IMR-90 (cell line): ENCODE measurements at regions not wholly inside any gene's neighbourhood (a gene's known extent, or its start where the extent isn't known, plus 50 kb on each side); places are given as distances from the start of the nearest gene placed in this dataset.

Experiments used
- ATAC-seq: fragments of 200-7000 bp; cut with Tn5 transposase; 2 replicates; pipeline ENCODE4 v1.9.1; 2020; ENCODE audit warnings: low read depth, mild to moderate bottlenecking, moderate library complexity
- BruUV-seq: library from RNA; stranded (reverse); fragments of 400-500 nt; replicated peaks from 2 replicates; lab custom pipeline; 2021; lab: Mats Ljungman, UMichigan
- CTCF ChIA-PET: fragments of 300-600 bp; formaldehyde crosslinking; extraction: SDS; loops from one replicate; lab custom pipeline; 2021; ENCODE audit warnings: antibody characterized with exemption; lab: Yijun Ruan, JAX
- POLR2A ChIA-PET: fragments of 300-600 bp; sonication (Branson Sonifier 250); formaldehyde crosslinking; loops from one replicate; lab custom pipeline; 2022; ENCODE audit warnings: antibody characterized with exemption; ENCODE audit not compliant: unreplicated experiment; lab: Charles Lee
- DNase-seq: peaks from one replicate; pipeline ENCODE4 v3.0.0; 2013
- H2AFZ ChIP-seq: replicated peaks from 2 replicates; pipeline ENCODE3; 2013; ENCODE audit warnings: low read length, mild to moderate bottlenecking; ENCODE audit not compliant: poor library complexity
- H2AK5ac ChIP-seq: 2 replicates; pipeline ENCODE4 v1.6.1; 2013; ENCODE audit warnings: low read depth, low read length, inconsistent platforms
- H2AK9ac ChIP-seq: replicated peaks from 2 replicates; pipeline ENCODE3; 2013; ENCODE audit warnings: mild to moderate bottlenecking, low read depth, low read length, moderate library complexity; ENCODE audit not compliant: poor library complexity
- H2BK120ac ChIP-seq: 2 replicates; pipeline ENCODE4 v1.6.1; 2013; ENCODE audit warnings: low read depth, low read length, inconsistent platforms
- H2BK15ac ChIP-seq: 3 replicates; pipeline ENCODE4 v1.6.1; 2013; ENCODE audit warnings: low read depth, low read length, inconsistent platforms
- H2BK20ac ChIP-seq: 2 replicates; pipeline ENCODE4 v1.6.1; 2013; ENCODE audit warnings: low read depth, mild to moderate bottlenecking, inconsistent platforms, low read length, moderate library complexity
- H2BK5ac ChIP-seq: 2 replicates; pipeline ENCODE4 v1.6.1; 2013; ENCODE audit warnings: mild to moderate bottlenecking, low read depth, low read length, inconsistent platforms; ENCODE audit not compliant: poor library complexity, severe bottlenecking
- H3K14ac ChIP-seq: replicated peaks from 2 replicates; pipeline ENCODE4 v1.6.1; 2013; ENCODE audit warnings: low read depth, low read length, inconsistent platforms
- H3K18ac ChIP-seq: 2 replicates; pipeline ENCODE4 v1.6.1; 2013; ENCODE audit warnings: low read depth, low read length, control low read depth
- H3K23ac ChIP-seq: 2 replicates; pipeline ENCODE4 v1.6.1; 2013; ENCODE audit warnings: low read depth, low read length, inconsistent platforms
- H3K27ac ChIP-seq: 2 replicates; pipeline ENCODE4 v1.5.1; 2013; ENCODE audit warnings: mild to moderate bottlenecking, control low read depth, low read length; ENCODE audit not compliant: insufficient read depth
- H3K27me3 ChIP-seq: 2 replicates; pipeline ENCODE4 v1.6.1; 2013; ENCODE audit warnings: low read length; ENCODE audit not compliant: control insufficient read depth, insufficient read depth
- H3K36me3 ChIP-seq: 2 replicates; pipeline ENCODE4 v1.6.1; 2013; ENCODE audit warnings: low read length, mixed read lengths; ENCODE audit not compliant: control insufficient read depth, insufficient read depth
- H3K4ac ChIP-seq: 2 replicates; pipeline ENCODE4 v1.6.1; 2013; ENCODE audit warnings: low read depth, low read length, inconsistent platforms
- H3K4me1 ChIP-seq: 2 replicates; pipeline ENCODE4 v1.6.1; 2013; ENCODE audit warnings: low read length, mixed read lengths; ENCODE audit not compliant: control insufficient read depth, insufficient read depth
- H3K4me2 ChIP-seq: 2 replicates; pipeline ENCODE4 v1.6.1; 2013; ENCODE audit warnings: low read depth, mild to moderate bottlenecking, control low read depth, low read length, moderate library complexity
- H3K4me3 ChIP-seq: 2 replicates; pipeline ENCODE4 v1.5.1; 2013; ENCODE audit warnings: low read depth, mild to moderate bottlenecking, control low read depth, low read length, moderate library complexity; ENCODE audit not compliant: insufficient read depth
- H3K56ac ChIP-seq: 2 replicates; pipeline ENCODE4 v1.6.1; 2013; ENCODE audit warnings: low read length, inconsistent platforms; ENCODE audit not compliant: insufficient read depth; ENCODE audit errors: extremely low read depth
- H3K79me1 ChIP-seq, 2 experiments: 2 replicates each; pipeline ENCODE4 v1.6.1; 2013; ENCODE audit warnings: low read length in 2 of 2, inconsistent platforms in 1 of 2, low read depth in 1 of 2
- H3K9ac ChIP-seq: 2 replicates; pipeline ENCODE4 v1.6.1; 2013; ENCODE audit warnings: low read depth, low read length, control low read depth
- H3K9me1 ChIP-seq: 2 replicates; pipeline ENCODE4 v1.6.1; 2013; ENCODE audit warnings: low read length, inconsistent platforms; ENCODE audit not compliant: insufficient read depth
- H3K9me3 ChIP-seq: 2 replicates; pipeline ENCODE4 v1.6.1; 2013; ENCODE audit warnings: low read length; ENCODE audit not compliant: control insufficient read depth, insufficient read depth
- H4K20me1 ChIP-seq: 2 replicates; pipeline ENCODE4 v1.6.1; 2013; ENCODE audit warnings: low read length, inconsistent platforms; ENCODE audit not compliant: insufficient read depth
- H4K5ac ChIP-seq: 2 replicates; pipeline ENCODE4 v1.6.1; 2013; ENCODE audit warnings: mild to moderate bottlenecking, low read depth, low read length, control low read depth
- H4K8ac ChIP-seq, 2 experiments: 2 replicates each; pipeline ENCODE4 v1.6.1; 2013; ENCODE audit warnings: low read depth in 2 of 2, low read length in 2 of 2, control low read depth in 1 of 2, inconsistent platforms in 1 of 2
- H4K91ac ChIP-seq: 2 replicates; pipeline ENCODE4 v1.6.1; 2013; ENCODE audit warnings: low read depth, low read length, inconsistent platforms; ENCODE audit not compliant: insufficient read depth
- BHLHE40 ChIP-seq: fragments of 150-350 bp; IDR thresholded peaks from 2 replicates; pipeline ENCODE4 v1.6.1; 2016; ENCODE audit warnings: mild to moderate bottlenecking, low read depth, low read length
- CTCF ChIP-seq: conservative IDR thresholded peaks from 2 replicates; pipeline ENCODE4 v1.5.1; 2012; ENCODE audit warnings: mild to moderate bottlenecking, low read depth, low read length, improper control_type of control experiment
- RAD21 ChIP-seq: IDR thresholded peaks from 2 replicates; pipeline ENCODE4 v1.6.1; 2012; ENCODE audit warnings: low read length, improper control_type of control experiment
- RCOR1 ChIP-seq: IDR thresholded peaks from 2 replicates; pipeline ENCODE4 v1.6.1; 2012; ENCODE audit warnings: mild to moderate bottlenecking, low read length, improper control_type of control experiment; ENCODE audit not compliant: insufficient replicate concordance
- RFX5 ChIP-seq: IDR thresholded peaks from 2 replicates; pipeline ENCODE4 v1.8.0; 2012; ENCODE audit warnings: low read depth, mild to moderate bottlenecking, low read length, moderate library complexity
- WGBS, 2 experiments: methylation state at CpG; one replicate each; pipeline versions ENCODE4 v1.1.5 to v1.1.7; 2013; ENCODE audit warnings: missing lambda C conversion rate in 2 of 2; ENCODE audit not compliant: insufficient read length in 1 of 2; ENCODE audit errors: extremely low coverage in 2 of 2; 5-methylcytosine and 5-hydroxymethylcytosine counted together
- dilution Hi-C: fragments of 300-500 bp; cut with HindIII; formaldehyde crosslinking; loops from one replicate; pipeline ENCODE4 v1.14.3; 2018; ENCODE audit warnings: low sequenced_read_pairs; ENCODE audit not compliant: unreplicated experiment
- in situ Hi-C: fragments of 300-500 bp; cut with MboI; formaldehyde crosslinking; loops from 3 replicates; pipeline ENCODE4 v1.14.3; 2019; ENCODE audit warnings: low sequenced_read_pairs, inconsistent platforms, mixed read lengths
- intact Hi-C: fragments of 100-400 bp; cut with micrococcal nuclease; formaldehyde crosslinking; loops from 2 replicates; pipeline ENCODE4 v1.10.0; 2022
- TF ChIP-seq, protein P1 (sequence below): fragments of 150-350 bp; IDR thresholded peaks from 2 replicates; pipeline ENCODE4 v1.6.1; 2016; ENCODE audit warnings: low read depth, mild to moderate bottlenecking, low read length, moderate library complexity, borderline replicate concordance

DNA sequence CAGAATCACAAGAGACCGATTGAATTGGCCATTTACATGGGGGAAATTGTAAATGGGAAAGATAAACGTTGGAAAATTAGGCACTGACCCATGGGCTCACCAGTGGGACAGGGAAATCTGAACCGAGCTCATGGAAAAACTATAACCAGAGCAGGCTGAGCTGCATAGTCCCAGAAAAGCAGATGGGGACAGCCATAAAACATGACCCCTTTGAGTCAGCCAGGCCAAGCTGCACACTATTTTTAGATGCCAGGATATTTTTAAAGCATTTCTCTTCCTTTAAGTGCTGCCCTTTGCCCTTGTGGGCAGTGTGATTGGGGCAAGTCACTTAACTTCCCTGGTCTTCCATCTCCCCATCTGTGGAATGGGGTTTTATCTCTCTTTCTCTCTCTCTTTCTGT, 184.1 kb downstream of the FOXD2 start:
- intact Hi-C loops (no loop called here), dilution Hi-C loops (no loop called here), in situ Hi-C loops (no loop called here)
- H2BK5ac ChIP-seq = no peak overlapping the region
- no peaks in the 10 kb centered on the region for H3K79me1 ChIP-seq
- no TSS peak for BruUV-seq
- H3K18ac ChIP-seq = no peak overlapping the region
- no peak overlapping the region for H3K4me3 ChIP-seq
- H3K9ac ChIP-seq = no peak overlapping the region
- no peaks in the 10 kb centered on the region for H3K27me3 ChIP-seq
- no peaks in the 10 kb centered on the region for H3K9me1 ChIP-seq
- no peaks in the 10 kb centered on the region for H3K9me3 ChIP-seq
- ChIA-PET POLR2A (no interaction called here), CTCF (no interaction called here)
- no peak overlapping the region for H3K4me2 ChIP-seq
- H2AFZ ChIP-seq = no peak overlapping the region
- TF ChIP-seq CTCF = no peak
- no peak for TF ChIP-seq RCOR1
- TF ChIP-seq RFX5 = no peak
- no peak for TF ChIP-seq BHLHE40
- no peak for TF ChIP-seq RAD21
- TF ChIP-seq, protein P1, sequence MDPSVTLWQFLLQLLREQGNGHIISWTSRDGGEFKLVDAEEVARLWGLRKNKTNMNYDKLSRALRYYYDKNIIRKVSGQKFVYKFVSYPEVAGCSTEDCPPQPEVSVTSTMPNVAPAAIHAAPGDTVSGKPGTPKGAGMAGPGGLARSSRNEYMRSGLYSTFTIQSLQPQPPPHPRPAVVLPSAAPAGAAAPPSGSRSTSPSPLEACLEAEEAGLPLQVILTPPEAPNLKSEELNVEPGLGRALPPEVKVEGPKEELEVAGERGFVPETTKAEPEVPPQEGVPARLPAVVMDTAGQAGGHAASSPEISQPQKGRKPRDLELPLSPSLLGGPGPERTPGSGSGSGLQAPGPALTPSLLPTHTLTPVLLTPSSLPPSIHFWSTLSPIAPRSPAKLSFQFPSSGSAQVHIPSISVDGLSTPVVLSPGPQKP = no peak
- no peak overlapping the region for H3K4ac ChIP-seq
- H3K27ac ChIP-seq = no peak overlapping the region
- no peak overlapping the region for H3K14ac ChIP-seq
- H3K56ac ChIP-seq = no peak overlapping the region
- H2AK5ac ChIP-seq = no peak overlapping the region
- no peak overlapping the region for H2BK15ac ChIP-seq
- no peak overlapping the region for H4K91ac ChIP-seq
- H2AK9ac ChIP-seq = no peak overlapping the region
- whole genome bisulfite sequencing, 2 experiments = no CpG with 5 or more reads among the region's 3 CpGs
- H3K4me1 ChIP-seq = no peaks in the 10 kb centered on the region
- H2BK20ac ChIP-seq = no peak overlapping the region
- DNase-seq (no peak), ATAC-seq (no peak)
- H4K20me1 ChIP-seq = no peaks in the 10 kb centered on the region
- no peak overlapping the region for H4K8ac ChIP-seq
- no peak overlapping the region for H2BK120ac ChIP-seq
- H3K23ac ChIP-seq = no peak overlapping the region
- no peaks in the 10 kb centered on the region for H3K36me3 ChIP-seq
- H4K5ac ChIP-seq = no peak overlapping the region
